ENCODE measurements at regions not wholly inside any gene's neighbourhood (a gene's known extent, or its start where the extent isn't known, plus 50 kb on each side); places are given as distances from the start of the nearest gene placed in this dataset.

GRCh38 chr12:127516467-127516866 lies 750.5 kb upstream of the TMEM132C start:
- TF ChIP-seq GATA2 (IDR thresholded peaks at IDR 0.05; ENCODE audit: insufficient read depth, insufficient read length, low read depth, low read length) (no peak), FOS (IDR thresholded peaks at IDR 0.05; ENCODE audit: borderline replicate concordance, insufficient read depth, low read length) (no peak), MYC (IDR thresholded peaks at IDR 0.05; ENCODE audit: low read depth, low read length) (no peak)
- intact Hi-C loops (cut with micrococcal nuclease) (no loop called here), dilution Hi-C loops (cut with MboI; ENCODE audit: extremely low pct_ligation_motif_present, low sequenced_read_pairs) (no loop called here)
- Histone ChIP-seq H2AFZ (ENCODE audit: low read depth, low read length) (no peak overlapping the region), H3K9ac (replicated peaks; ENCODE audit: extremely low read depth, insufficient read depth, low read length) (no peak overlapping the region), H3K79me2 (ENCODE audit: control insufficient read depth, insufficient read depth, low read length) (no peaks in the 10 kb centered on the region), H3K4me2 (ENCODE audit: insufficient read depth, low read length) (no peak overlapping the region), H3K9me3 (replicated peaks; ENCODE audit: control insufficient read depth, insufficient read depth, low read length) (no peaks in the 10 kb centered on the region), H4K20me1 (replicated peaks; ENCODE audit: control insufficient read depth, extremely low read depth, insufficient read depth, low read length) (no peaks in the 10 kb centered on the region), H3K36me3 (ENCODE audit: control insufficient read depth in 2 of 2, extremely low read depth in 1 of 2, insufficient read depth in 2 of 2, low read length in 2 of 2) (no peaks in the 10 kb centered on the region), H3K27ac (ENCODE audit: insufficient read depth, low read depth, low read length) (no peak overlapping the region), H3K27me3 (ENCODE audit: control insufficient read depth in 2 of 2, insufficient read depth in 2 of 2, low read length in 2 of 2) (no peaks in the 10 kb centered on the region), H3K9me1 (replicated peaks; ENCODE audit: control insufficient read depth, extremely low read depth, insufficient read depth, low read length) (no peaks in the 10 kb centered on the region), H3K4me3 (replicated peaks in 1 of 3; ENCODE audit: insufficient read depth in 1 of 3, low read depth in 1 of 3, low read length in 3 of 3) (no peak overlapping the region), H3K4me1 (ENCODE audit: control insufficient read depth, extremely low read depth, insufficient read depth, low read length) (no peaks in the 10 kb centered on the region)
- DNase-seq (ENCODE audit: low read depth, low spot score) (no peak), FAIRE-seq (no peak)
- ChIA-PET CTCF (no interaction called here), POLR2A (no interaction called here)
- BruUV-seq (replicated peaks), result no TSS peak

GRCh38 chr12:127519779-127520178 lies 747.2 kb upstream of the TMEM132C start:
- intact Hi-C loops (cut with micrococcal nuclease), result no loop called here
- H3K4me2 ChIP-seq (ENCODE audit: insufficient read depth, low read length), result no peak overlapping the region
- H3K4me3 ChIP-seq (replicated peaks in 1 of 3; ENCODE audit: insufficient read depth in 1 of 3, low read depth in 1 of 3, low read length in 3 of 3), result no peak overlapping the region
- no TSS peak for BruUV-seq (replicated peaks)
- no peaks in the 10 kb centered on the region for H3K79me2 ChIP-seq (ENCODE audit: control insufficient read depth, insufficient read depth, low read length)
- ChIA-PET POLR2A (no interaction called here), CTCF (no interaction called here)
- dilution Hi-C loops (cut with MboI; ENCODE audit: extremely low pct_ligation_motif_present, low sequenced_read_pairs), result no loop called here
- H2AFZ ChIP-seq (ENCODE audit: low read depth, low read length), result no peak overlapping the region
- FAIRE-seq, result no peak
- H3K36me3 ChIP-seq (ENCODE audit: control insufficient read depth in 2 of 2, extremely low read depth in 1 of 2, insufficient read depth in 2 of 2, low read length in 2 of 2), result no peaks in the 10 kb centered on the region
- DNase-seq (ENCODE audit: low read depth, low spot score), result no peak
- H4K20me1 ChIP-seq (replicated peaks; ENCODE audit: control insufficient read depth, extremely low read depth, insufficient read depth, low read length), result no peaks in the 10 kb centered on the region
- TF ChIP-seq MYC (IDR thresholded peaks at IDR 0.05; ENCODE audit: low read depth, low read length) (no peak), POLR2A (IDR thresholded peaks at IDR 0.05; ENCODE audit: low read depth, low read length) (no peak), EZH2 (IDR thresholded peaks at IDR 0.05; ENCODE audit: borderline replicate concordance, low read depth, low read length, severe bottlenecking) (no peak)
- no peak overlapping the region for H3K9ac ChIP-seq (replicated peaks; ENCODE audit: extremely low read depth, insufficient read depth, low read length)
- H3K9me1 ChIP-seq (replicated peaks; ENCODE audit: control insufficient read depth, extremely low read depth, insufficient read depth, low read length), result no peaks in the 10 kb centered on the region
- H3K9me3 ChIP-seq (replicated peaks; ENCODE audit: control insufficient read depth, insufficient read depth, low read length), result no peaks in the 10 kb centered on the region
- no peaks in the 10 kb centered on the region for H3K4me1 ChIP-seq (ENCODE audit: control insufficient read depth, extremely low read depth, insufficient read depth, low read length)
- H3K27me3 ChIP-seq (ENCODE audit: control insufficient read depth in 2 of 2, insufficient read depth in 2 of 2, low read length in 2 of 2), result no peaks in the 10 kb centered on the region
- no peak overlapping the region for H3K27ac ChIP-seq (ENCODE audit: insufficient read depth, low read depth, low read length)

Measured in endothelial cell of umbilical vein (primary cell).